ENCODE measurements at regions not wholly inside any gene's neighbourhood (a gene's known extent, or its start where the extent isn't known, plus 50 kb on each side); places are given as distances from the start of the nearest gene placed in this dataset.

- no peak for DNase-seq
Observed at GRCh38 chr12:53803194-53803593, 51.4 kb upstream of the CISTR start.

GRCh38 chr12:53803703-53804102 is 51.9 kb upstream of the CISTR start:
- no peak for DNase-seq

- DNase-seq: no peak
Observed at GRCh38 chr12:53804429-53804828, 52.6 kb upstream of the CISTR start.

GRCh38 chr12:53805067-53805466 is 53.3 kb upstream of the CISTR start:
- DNase-seq: no peak

GRCh38 chr12:53805791-53806190 is 54.0 kb upstream of the CISTR start:
- no peak for DNase-seq

GRCh38 chr12:53806721-53807120 is 54.9 kb upstream of the CISTR start:
- DNase-seq: no peak

GRCh38 chr12:53807322-53807860 is 55.6 kb upstream of the CISTR start:
- no peak for DNase-seq

- DNase-seq: no peak
Observed at GRCh38 chr12:53808023-53808705, 56.4 kb upstream of the CISTR start.

GRCh38 chr12:53809005-53809404 is 57.2 kb upstream of the CISTR start:
- no peak for DNase-seq

GRCh38 chr12:53810950-53811349 is 59.2 kb upstream of the CISTR start:
- DNase-seq: no peak

GRCh38 chr12:53811606-53812005 is 59.8 kb upstream of the CISTR start:
- DNase-seq: no peak

GRCh38 chr12:53816360-53817020 is 64.7 kb upstream of the CISTR start:
- DNase-seq: no peak

- no peak for DNase-seq
Observed at GRCh38 chr12:53817021-53817389, 65.2 kb upstream of the CISTR start.

GRCh38 chr12:53820514-53821306 is 68.9 kb upstream of the CISTR start:
- no peak for DNase-seq

- DNase-seq: no peak
Observed at GRCh38 chr12:53824001-53824712, 72.4 kb upstream of the CISTR start.

GRCh38 chr12:53825246-53826081 is 73.7 kb upstream of the CISTR start:
- DNase-seq: peak; percentile 1

- DNase-seq: no peak
Observed at GRCh38 chr12:53827306-53827705, 75.5 kb upstream of the CISTR start.

- no peak for DNase-seq
Observed at GRCh38 chr12:53828598-53828997, 76.8 kb upstream of the CISTR start.

- DNase-seq: no peak
Observed at GRCh38 chr12:53829130-53829819, 77.5 kb upstream of the CISTR start.

GRCh38 chr12:53830631-53831030 is 78.9 kb upstream of the CISTR start:
- DNase-seq: no peak

GRCh38 chr12:53836119-53836655 is 84.4 kb upstream of the CISTR start:
- DNase-seq: no peak

Data from DMS153 (cell line).